ENCODE measurements at regions not wholly inside any gene's neighbourhood (a gene's known extent, or its start where the extent isn't known, plus 50 kb on each side); places are given as distances from the start of the nearest gene placed in this dataset.
"Not testable (repeated sequence)": the region's sequence is repeated elsewhere in the genome, so short reads cannot be mapped to it uniquely, and the experiment has no call there.

DNA sequence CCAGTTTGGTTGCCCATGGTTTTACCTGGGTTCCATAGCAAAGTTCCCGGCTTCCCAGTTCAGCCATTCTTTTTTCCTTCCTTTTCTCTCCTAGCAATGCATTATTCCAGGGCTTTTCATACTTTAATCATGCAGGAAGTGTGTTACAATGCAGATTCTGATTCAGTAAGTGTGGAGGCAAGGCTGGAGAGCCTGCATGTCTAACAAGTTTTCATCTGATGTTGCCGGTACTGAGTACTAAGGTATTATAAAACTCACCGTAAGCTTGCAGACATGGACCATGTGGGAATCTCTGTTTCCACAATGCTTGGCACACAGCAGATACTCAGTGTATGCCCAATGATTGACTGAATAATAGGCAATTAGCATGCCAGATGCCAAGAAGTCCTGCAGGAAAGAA, 102.9 kb upstream of the SHB start:
- H3K4me1 ChIP-seq (ENCODE audit: control insufficient read depth, extremely low read depth, insufficient read depth, low read length): no peaks in the 10 kb centered on the region
- TF ChIP-seq EZH2 (IDR thresholded peaks at IDR 0.05; ENCODE audit: low read length, missing control alignments): no peak
- TF ChIP-seq, protein P1, sequence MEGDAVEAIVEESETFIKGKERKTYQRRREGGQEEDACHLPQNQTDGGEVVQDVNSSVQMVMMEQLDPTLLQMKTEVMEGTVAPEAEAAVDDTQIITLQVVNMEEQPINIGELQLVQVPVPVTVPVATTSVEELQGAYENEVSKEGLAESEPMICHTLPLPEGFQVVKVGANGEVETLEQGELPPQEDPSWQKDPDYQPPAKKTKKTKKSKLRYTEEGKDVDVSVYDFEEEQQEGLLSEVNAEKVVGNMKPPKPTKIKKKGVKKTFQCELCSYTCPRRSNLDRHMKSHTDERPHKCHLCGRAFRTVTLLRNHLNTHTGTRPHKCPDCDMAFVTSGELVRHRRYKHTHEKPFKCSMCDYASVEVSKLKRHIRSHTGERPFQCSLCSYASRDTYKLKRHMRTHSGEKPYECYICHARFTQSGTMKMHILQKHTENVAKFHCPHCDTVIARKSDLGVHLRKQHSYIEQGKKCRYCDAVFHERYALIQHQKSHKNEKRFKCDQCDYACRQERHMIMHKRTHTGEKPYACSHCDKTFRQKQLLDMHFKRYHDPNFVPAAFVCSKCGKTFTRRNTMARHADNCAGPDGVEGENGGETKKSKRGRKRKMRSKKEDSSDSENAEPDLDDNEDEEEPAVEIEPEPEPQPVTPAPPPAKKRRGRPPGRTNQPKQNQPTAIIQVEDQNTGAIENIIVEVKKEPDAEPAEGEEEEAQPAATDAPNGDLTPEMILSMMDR (conservative IDR thresholded peaks at IDR 0.05 in 1 of 2, IDR thresholded peaks at IDR 0.05 in 1 of 2; ENCODE audit: low read depth in 1 of 2, low read length in 2 of 2): no peak
- H3K9me3 ChIP-seq (ENCODE audit: control insufficient read depth, insufficient read depth, low read depth, low read length): no peaks in the 10 kb centered on the region
- H2AFZ ChIP-seq (ENCODE audit: low read length): no peak overlapping the region
- H3K79me2 ChIP-seq (ENCODE audit: control insufficient read depth, insufficient read depth, low read length): no peaks in the 10 kb centered on the region
- H3K36me3 ChIP-seq (ENCODE audit: control insufficient read depth, insufficient read depth, low read length): no peaks in the 10 kb centered on the region
- no peak for DNase-seq (ENCODE audit: low read depth in 2 of 2)
- H3K4me2 ChIP-seq (ENCODE audit: extremely low read depth, insufficient read depth, low read length): no peak overlapping the region
- no peak overlapping the region for H3K9ac ChIP-seq (ENCODE audit: insufficient read depth, low read length)
- H3K4me3 ChIP-seq (replicated peaks in 1 of 4; ENCODE audit: control extremely low read depth in 1 of 4, insufficient read depth in 1 of 4, low read depth in 3 of 4, low read length in 4 of 4): no peak overlapping the region
- no peaks in the 10 kb centered on the region for H3K27me3 ChIP-seq (ENCODE audit: control insufficient read depth, insufficient read depth, low read length)
- no peak overlapping the region for H3K27ac ChIP-seq (ENCODE audit: insufficient read depth, low read length)
- H4K20me1 ChIP-seq (ENCODE audit: control insufficient read depth, extremely low read depth, insufficient read depth, low read length): no peaks in the 10 kb centered on the region

DNA sequence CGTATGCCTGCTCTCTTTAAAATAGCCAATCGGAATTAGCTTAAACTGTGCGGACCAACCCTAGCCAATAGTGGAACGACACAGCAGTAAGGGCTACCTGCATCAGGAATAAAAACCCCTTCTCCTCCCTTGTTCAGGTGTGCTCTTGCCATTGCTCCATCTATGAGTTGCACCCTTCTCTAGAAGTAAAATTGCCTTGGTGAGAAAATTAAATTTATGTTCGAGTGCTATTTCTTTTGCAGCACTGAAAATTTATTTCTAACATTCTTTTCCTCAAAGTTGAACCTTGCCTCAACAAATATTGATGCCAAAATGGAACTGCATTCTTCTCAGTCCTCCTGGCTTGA, 102.5 kb upstream of the SHB start:
- no peaks in the 10 kb centered on the region for H3K4me1 ChIP-seq (ENCODE audit: control insufficient read depth, extremely low read depth, insufficient read depth, low read length)
- TF ChIP-seq, protein P1 (conservative IDR thresholded peaks at IDR 0.05 in 1 of 2, IDR thresholded peaks at IDR 0.05 in 1 of 2; ENCODE audit: low read depth in 1 of 2, low read length in 2 of 2): no peak
- no peak for TF ChIP-seq EZH2 (IDR thresholded peaks at IDR 0.05; ENCODE audit: low read length, missing control alignments)
- H3K36me3 ChIP-seq (ENCODE audit: control insufficient read depth, insufficient read depth, low read length): no peaks in the 10 kb centered on the region
- no peaks in the 10 kb centered on the region for H3K9me3 ChIP-seq (ENCODE audit: control insufficient read depth, insufficient read depth, low read depth, low read length)
- no peak overlapping the region for H3K4me2 ChIP-seq (ENCODE audit: extremely low read depth, insufficient read depth, low read length)
- no peaks in the 10 kb centered on the region for H3K27me3 ChIP-seq (ENCODE audit: control insufficient read depth, insufficient read depth, low read length)
- H3K4me3 ChIP-seq (replicated peaks in 1 of 4; ENCODE audit: control extremely low read depth in 1 of 4, insufficient read depth in 1 of 4, low read depth in 3 of 4, low read length in 4 of 4): no peak overlapping the region
- DNase-seq (ENCODE audit: low read depth in 2 of 2): no peak
- no peak overlapping the region for H3K9ac ChIP-seq (ENCODE audit: insufficient read depth, low read length)
- no peak overlapping the region for H2AFZ ChIP-seq (ENCODE audit: low read length)
- no peaks in the 10 kb centered on the region for H3K79me2 ChIP-seq (ENCODE audit: control insufficient read depth, insufficient read depth, low read length)
- H4K20me1 ChIP-seq (ENCODE audit: control insufficient read depth, extremely low read depth, insufficient read depth, low read length): no peaks in the 10 kb centered on the region
- H3K27ac ChIP-seq (ENCODE audit: insufficient read depth, low read length): no peak overlapping the region

DNA sequence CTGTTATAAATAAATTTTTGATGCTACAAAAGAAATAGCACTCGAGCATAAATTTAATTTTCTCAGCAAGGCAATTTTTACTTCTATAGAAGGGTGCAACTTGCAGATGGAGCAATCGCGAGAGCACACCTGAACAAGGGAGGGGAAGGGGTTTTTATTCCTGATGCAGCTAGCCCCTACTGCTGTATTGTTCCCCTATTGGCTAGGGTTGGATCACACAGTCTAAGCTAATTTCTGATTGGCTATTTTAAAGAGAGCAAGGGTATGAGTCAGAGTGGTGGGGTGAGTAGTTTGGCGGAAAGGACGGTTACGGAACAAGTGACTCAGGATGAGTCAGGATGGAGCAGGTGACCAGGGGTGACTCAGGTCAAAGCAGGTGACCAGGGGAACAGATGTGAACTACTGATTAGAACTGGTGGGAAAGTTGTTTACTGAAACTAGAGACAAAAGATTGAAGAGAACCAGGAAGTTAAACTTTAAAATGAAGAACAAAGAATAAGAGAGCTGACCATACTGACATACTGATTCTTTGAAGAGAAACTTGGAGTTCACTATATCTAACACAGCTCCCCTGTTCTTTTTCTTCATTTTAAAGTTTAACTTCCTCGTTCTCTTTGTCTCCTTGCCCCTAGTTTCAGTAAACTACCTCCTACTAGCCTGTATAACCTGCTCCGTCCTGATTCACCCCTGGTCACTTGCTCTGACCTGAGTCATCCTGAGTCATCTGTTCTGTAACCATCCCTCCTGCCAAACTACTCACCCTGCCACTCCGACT, 101.9 kb upstream of the SHB start:
- not testable (repeated sequence) for H3K4me1 ChIP-seq (ENCODE audit: control insufficient read depth, extremely low read depth, insufficient read depth, low read length); H3K79me2 ChIP-seq (ENCODE audit: control insufficient read depth, insufficient read depth, low read length)
- peak; percentile 36 to 66 for DNase-seq (ENCODE audit: low read depth in 2 of 2)

DNA sequence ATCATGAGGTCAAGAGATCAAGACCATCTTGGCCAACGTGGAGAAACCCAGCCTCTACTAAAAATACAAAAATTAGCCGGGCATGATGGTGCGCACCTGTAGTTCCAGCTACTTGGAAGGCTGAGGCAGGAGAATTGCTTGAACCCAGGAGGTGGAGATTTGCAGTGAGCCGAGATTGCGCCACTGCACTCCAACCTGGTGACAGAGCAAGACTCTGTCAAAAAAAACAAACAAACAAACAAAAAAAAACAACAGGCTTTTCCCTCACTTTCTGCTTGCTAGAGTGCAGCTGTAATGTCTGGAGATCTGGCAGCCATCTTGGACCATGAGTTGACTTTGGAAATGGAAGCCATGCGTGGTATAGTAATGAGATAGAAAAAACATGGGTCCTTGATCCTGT, 101.1 kb upstream of the SHB start:
- DNase-seq (ENCODE audit: low read depth in 2 of 2): not testable (repeated sequence)

More for the DNA sequence above, 101.9 kb upstream of the SHB start:
- not testable (repeated sequence) for H4K20me1 ChIP-seq (ENCODE audit: control insufficient read depth, extremely low read depth, insufficient read depth, low read length); H3K27ac ChIP-seq (ENCODE audit: insufficient read depth, low read length); H3K9ac ChIP-seq (ENCODE audit: insufficient read depth, low read length); H3K9me3 ChIP-seq (ENCODE audit: control insufficient read depth, insufficient read depth, low read depth, low read length); H3K4me3 ChIP-seq (replicated peaks in 1 of 4; ENCODE audit: control extremely low read depth in 1 of 4, insufficient read depth in 1 of 4, low read depth in 3 of 4, low read length in 4 of 4); H3K4me2 ChIP-seq (ENCODE audit: extremely low read depth, insufficient read depth, low read length); H3K27me3 ChIP-seq (ENCODE audit: control insufficient read depth, insufficient read depth, low read length); H2AFZ ChIP-seq (ENCODE audit: low read length); H3K36me3 ChIP-seq (ENCODE audit: control insufficient read depth, insufficient read depth, low read length)

More for the DNA sequence above, 101.1 kb upstream of the SHB start:
- H3K4me3 ChIP-seq (replicated peaks in 1 of 4; ENCODE audit: control extremely low read depth in 1 of 4, insufficient read depth in 1 of 4, low read depth in 3 of 4, low read length in 4 of 4); H3K4me2 ChIP-seq (ENCODE audit: extremely low read depth, insufficient read depth, low read length); H2AFZ ChIP-seq (ENCODE audit: low read length); H3K9ac ChIP-seq (ENCODE audit: insufficient read depth, low read length); H3K4me1 ChIP-seq (ENCODE audit: control insufficient read depth, extremely low read depth, insufficient read depth, low read length); H3K9me3 ChIP-seq (ENCODE audit: control insufficient read depth, insufficient read depth, low read depth, low read length); H3K36me3 ChIP-seq (ENCODE audit: control insufficient read depth, insufficient read depth, low read length); H4K20me1 ChIP-seq (ENCODE audit: control insufficient read depth, extremely low read depth, insufficient read depth, low read length); H3K27ac ChIP-seq (ENCODE audit: insufficient read depth, low read length); H3K79me2 ChIP-seq (ENCODE audit: control insufficient read depth, insufficient read depth, low read length); H3K27me3 ChIP-seq (ENCODE audit: control insufficient read depth, insufficient read depth, low read length): not testable (repeated sequence)
